ENCODE measurements at regions not wholly inside any gene's neighbourhood (a gene's known extent, or its start where the extent isn't known, plus 50 kb on each side); places are given as distances from the start of the nearest gene placed in this dataset.

- TF ChIP-seq ZMAT4 (CRISPR knock-in tag; IDR thresholded peaks at IDR 0.05): no peak
- TF ChIP-seq CREB1 (CRISPR knock-in tag; IDR thresholded peaks at IDR 0.05): no peak
- no peak for TF ChIP-seq CTCF (IDR thresholded peaks at IDR 0.05)
- TF ChIP-seq ZSCAN18 (CRISPR knock-in tag; IDR thresholded peaks at IDR 0.05): no peak
- TF ChIP-seq FOXP4 (CRISPR knock-in tag; IDR thresholded peaks at IDR 0.05): no peak
- TF ChIP-seq HMGA2 (CRISPR knock-in tag; IDR thresholded peaks at IDR 0.05): no peak
- no peak for TF ChIP-seq ATF6 (CRISPR knock-in tag; IDR thresholded peaks at IDR 0.05)
- no peak for TF ChIP-seq HMGXB4 (CRISPR knock-in tag; IDR thresholded peaks at IDR 0.05)
- no peak for TF ChIP-seq TP53 (CRISPR knock-in tag; IDR thresholded peaks at IDR 0.05)
- no peak for TF ChIP-seq ATF3 (CRISPR knock-in tag; conservative IDR thresholded peaks at IDR 0.05)
Observed at GRCh38 chr5:97476852-97477534, 293.9 kb upstream of the RIOK2 start.

Data from WTC11 (cell line).